ENCODE measurements at regions not wholly inside any gene's neighbourhood (a gene's known extent, or its start where the extent isn't known, plus 50 kb on each side); places are given as distances from the start of the nearest gene placed in this dataset.

- TF ChIP-seq CTCF (conservative IDR thresholded peaks at IDR 0.05) (no peak), ZFX (IDR thresholded peaks at IDR 0.05) (no peak)
These were observed 174.0 kb upstream of the NT5C1B start for GRCh38 chr2:18763338-18763737.
